PFSK-1 (cell line): ENCODE measurements at regions not wholly inside any gene's neighbourhood (a gene's known extent, or its start where the extent isn't known, plus 50 kb on each side); places are given as distances from the start of the nearest gene placed in this dataset.

Experiments used
- REST ChIP-seq, 2 experiments: IDR thresholded peaks; 2 replicates each; pipeline versions ENCODE4 v1.6.1 to v1.8.0; 2011 to 2012; ENCODE audit warnings: low read depth in 2 of 2, low read length in 2 of 2, control low read depth in 1 of 2, inconsistent platforms in 1 of 2, mild to moderate bottlenecking in 1 of 2, moderate library complexity in 1 of 2; ENCODE audit not compliant: insufficient read depth in 1 of 2
- TAF1 ChIP-seq: IDR thresholded peaks from 2 replicates; pipeline ENCODE4 v1.6.1; 2012; ENCODE audit warnings: low read length, control low read depth, borderline replicate concordance; ENCODE audit not compliant: insufficient read depth

DNA sequence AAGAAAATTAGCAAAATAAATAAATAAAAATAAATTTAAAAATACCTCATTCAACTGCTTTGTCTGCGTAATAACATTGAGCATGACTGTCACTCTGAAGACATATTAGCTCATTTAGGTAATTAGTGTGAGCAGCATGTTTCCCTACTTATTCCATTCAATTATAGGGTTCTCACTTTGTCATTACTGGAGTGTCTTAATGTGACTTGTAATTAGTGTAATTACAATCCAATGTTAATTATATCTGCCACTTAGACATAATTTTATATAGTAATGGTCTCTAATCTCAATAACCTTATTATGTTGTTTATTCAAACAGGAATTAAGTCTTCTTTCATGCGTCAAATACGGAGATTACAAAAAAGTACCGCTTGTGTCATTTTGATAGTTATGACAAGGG, 893.9 kb upstream of the ACVR2A start:
- TF ChIP-seq REST (IDR thresholded peaks at IDR 0.05; ENCODE audit: insufficient read depth in 1 of 2, low read depth in 2 of 2, low read length in 2 of 2) (no peak), TAF1 (no peak)
